Activated CD4-positive, alpha-beta T cell treated with anti-CD3 and anti-CD28 coated beads, Interleukin-2, Interleukin-4, amounts not matched to agents 100 ng/mL and 50 ng/mL, durations not matched to agents 16 hours and 8 hours (primary cell): ENCODE measurements at regions not wholly inside any gene's neighbourhood (a gene's known extent, or its start where the extent isn't known, plus 50 kb on each side); places are given as distances from the start of the nearest gene placed in this dataset.
"Not testable (repeated sequence)": the region's sequence is repeated elsewhere in the genome, so short reads cannot be mapped to it uniquely, and the experiment has no call there.

ENCODE experiments used
- DNase-seq: peaks from one replicate; pipeline ENCODE4 v3.0.0-alpha.2; 2020; ENCODE audit warnings: low spot score

- no peak for DNase-seq
Measured at GRCh38 chr2:34815052-34815741, 1216.1 kb upstream of the FAM98A start.

- no peak for DNase-seq
Measured at GRCh38 chr2:34810456-34810855, 1211.4 kb upstream of the FAM98A start.

DNA sequence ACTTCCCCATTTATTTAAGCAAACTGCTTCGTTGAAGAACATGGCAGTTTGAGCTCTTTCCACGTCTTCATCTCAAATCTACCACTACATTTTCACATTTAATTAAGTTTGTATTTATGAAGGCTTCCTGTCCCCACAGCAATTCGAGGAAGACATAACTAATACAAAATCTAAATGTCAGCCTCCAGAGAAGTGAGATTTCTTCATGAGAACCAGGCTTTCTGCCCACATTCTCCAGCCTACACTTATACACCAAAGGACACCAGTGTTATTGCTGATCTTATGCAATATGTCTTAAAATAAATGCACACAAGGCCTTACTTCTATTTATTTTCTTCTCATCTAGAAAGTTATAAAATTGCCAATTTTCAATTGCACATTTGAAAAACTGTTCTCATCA, 1209.3 kb upstream of the FAM98A start:
- no peak for DNase-seq

DNA sequence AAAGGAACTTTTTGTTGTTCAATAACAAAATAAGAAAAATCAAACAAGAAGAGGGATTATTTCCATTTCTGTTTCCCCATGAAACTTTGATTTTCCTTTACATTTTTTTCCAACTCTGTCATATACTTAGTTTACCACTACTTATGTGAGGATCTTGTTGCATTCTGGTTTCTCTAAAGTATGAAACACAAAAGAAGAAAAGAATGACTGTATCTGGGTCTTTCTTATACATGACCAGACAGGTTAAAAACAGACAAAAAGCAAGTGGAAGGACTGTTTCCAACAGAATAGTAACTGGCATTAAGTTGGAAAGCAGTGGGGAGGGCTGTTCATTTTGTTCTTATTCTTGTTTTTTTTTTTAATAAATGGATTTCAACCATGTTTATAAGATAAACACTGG, 1207.8 kb upstream of the FAM98A start:
- DNase-seq: no peak

DNA sequence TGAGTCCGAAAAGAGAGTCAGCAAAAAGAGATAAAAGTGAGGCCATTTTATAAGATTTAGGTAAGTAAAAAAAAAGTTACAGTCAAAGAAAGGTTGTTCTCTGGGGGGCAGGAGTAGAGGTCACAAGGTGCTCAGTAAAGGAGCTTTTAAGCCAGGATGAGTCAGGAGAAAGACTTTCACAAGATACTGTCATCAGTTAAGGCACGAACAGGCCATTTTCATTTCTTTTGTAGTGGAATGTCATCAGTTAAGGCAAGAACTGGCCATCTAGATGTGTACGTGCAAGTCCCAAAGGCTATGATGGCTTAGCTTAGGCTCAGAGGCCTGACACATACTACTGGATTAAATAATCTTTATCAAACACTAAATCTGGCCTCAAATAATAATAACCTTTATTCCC, 1207.3 kb upstream of the FAM98A start:
- no peak for DNase-seq

DNA sequence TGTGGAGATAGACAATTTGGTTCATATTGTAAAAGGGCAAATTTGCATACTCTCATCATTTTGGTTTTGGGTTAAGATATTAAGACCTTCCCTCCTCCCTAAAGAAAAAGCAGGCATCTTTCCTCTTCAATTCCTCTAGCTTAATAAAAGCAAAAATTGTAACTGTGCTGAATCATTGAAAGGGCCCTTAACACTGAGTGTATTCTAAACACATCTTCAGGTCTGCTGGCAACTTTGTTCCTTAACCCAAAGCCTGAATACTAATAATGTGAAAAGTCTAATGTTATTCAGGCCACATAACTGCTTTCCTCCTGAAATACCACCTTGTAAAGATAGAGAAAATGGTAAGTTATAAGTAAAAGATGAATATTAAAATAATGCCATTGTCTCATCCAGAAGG, 1200.5 kb upstream of the FAM98A start:
- DNase-seq: no peak

DNA sequence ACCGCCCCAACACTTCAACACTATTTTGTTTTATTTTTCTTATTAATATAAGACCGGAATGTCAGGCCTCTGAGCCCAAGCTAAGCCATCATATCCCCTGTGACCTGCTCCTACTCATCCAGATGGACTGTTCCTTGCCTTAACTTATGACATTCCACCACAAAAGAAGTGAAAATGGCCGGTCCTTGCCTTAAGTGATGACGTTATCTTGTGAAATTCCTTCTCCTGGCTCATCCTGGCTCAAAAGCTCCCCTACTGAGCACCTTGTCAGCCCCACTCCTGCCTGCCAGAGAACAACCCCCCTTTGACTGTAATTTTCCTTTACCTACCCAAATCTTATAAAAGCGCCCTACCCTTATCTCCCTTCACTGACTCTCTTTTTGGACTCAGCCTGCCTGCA, 1196.5 kb upstream of the FAM98A start:
- DNase-seq: not testable (repeated sequence)

DNA sequence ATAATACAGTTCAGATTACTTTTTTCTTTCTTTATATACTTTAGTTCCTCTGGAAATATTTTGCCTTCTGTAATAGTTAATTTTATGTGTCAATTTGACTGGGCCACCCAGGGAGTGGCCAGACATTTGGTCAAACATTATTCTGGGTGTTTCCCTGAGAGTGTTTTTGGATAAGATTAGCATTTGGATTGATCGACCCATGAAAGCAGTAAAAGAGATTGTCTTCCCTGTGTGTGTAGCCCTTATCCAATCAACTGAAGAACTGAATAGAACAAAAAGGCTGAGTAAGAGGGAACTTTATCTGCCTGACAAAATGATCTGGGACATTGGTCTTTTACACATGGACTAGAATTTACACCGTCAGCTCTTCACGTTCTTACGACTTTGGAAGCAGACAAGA, 1190.1 kb upstream of the FAM98A start:
- no peak for DNase-seq

GRCh38 chr2:34787341-34787740, 1188.2 kb upstream of the FAM98A start:
- no peak for DNase-seq

- no peak for DNase-seq
Measured at GRCh38 chr2:34785206-34785785, 1186.2 kb upstream of the FAM98A start.

DNA sequence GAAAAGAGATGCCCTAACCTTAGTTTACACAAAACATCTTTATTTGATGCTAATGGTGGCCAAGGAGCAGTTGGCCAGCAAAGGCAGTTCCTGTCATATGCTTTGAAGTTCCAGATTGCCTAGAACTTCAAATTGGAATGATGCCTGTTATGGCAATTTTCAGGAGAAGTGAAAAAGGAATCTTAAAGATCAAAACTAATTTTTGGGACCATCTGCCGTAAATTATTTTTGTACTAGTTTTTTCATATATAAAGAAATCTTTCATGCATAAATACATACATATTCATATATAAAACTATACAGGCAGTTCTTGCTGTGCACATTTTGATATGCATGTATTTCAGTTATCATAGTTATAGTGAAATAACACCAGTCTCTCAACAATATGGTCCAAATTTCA, 1185.6 kb upstream of the FAM98A start:
- no peak for DNase-seq

GRCh38 chr2:34750742-34751141, 1151.6 kb upstream of the FAM98A start:
- not testable (repeated sequence) for DNase-seq

- no peak for DNase-seq
Measured at GRCh38 chr2:34747643-34748042, 1148.5 kb upstream of the FAM98A start.

DNA sequence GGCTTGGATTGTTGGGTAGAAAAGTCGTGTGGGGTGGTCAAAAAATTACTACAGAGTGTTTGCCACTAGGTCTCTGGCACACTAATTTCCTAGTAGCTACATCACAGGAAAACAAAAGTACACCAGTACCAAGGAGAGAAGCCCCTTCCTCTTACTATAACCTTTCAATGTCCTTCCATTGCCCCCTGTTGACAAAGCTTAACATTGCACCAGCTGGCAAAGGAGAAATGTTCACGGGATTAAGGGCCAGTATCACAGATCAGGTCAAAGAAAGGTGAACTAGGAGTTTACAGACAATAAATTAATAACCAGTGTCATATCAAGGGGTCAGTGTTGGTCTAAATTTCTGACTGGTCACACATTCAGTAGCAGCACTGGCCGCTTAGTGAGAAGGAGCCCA, 1139.6 kb upstream of the FAM98A start:
- DNase-seq: no peak

DNA sequence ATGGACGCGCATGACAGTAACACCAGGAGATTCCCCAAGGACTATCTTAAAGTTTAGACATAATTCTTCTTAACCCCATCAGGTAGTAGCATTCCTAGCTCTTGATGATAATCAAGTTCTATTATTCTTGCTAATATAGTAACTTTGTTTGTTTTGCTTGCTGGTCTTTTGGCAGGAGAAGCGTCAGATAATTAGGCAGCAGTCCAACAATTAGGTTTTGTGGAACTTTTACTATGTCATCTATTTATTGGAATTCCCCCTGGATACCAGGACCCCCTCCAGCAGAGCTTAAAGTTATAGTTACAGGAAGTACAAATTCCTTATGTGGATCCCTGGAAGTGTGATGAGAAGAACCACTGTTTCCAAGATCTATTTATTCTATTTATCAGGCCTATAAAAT, 1138.0 kb upstream of the FAM98A start:
- DNase-seq: no peak

- no peak for DNase-seq
Measured at GRCh38 chr2:34736482-34736881, 1137.4 kb upstream of the FAM98A start.

DNA sequence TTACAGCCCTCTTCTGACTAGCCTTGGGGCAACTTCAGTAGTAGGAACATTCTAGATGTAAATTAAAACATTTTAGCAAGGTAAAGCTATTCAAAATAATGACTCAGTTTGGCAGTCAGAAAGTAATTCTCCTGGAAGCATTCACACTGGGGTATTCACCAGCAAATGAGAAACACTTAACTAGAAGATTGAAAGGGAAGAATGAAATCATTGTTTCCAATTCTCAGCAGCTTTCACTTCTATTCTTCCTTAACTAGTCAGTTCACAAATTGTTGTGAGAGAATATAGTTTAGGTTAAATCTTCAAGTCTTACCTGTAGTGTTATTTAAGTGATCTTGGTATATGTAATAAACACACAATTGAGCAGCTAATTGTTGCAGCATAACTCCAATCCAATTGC, 1135.6 kb upstream of the FAM98A start:
- no peak for DNase-seq

DNA sequence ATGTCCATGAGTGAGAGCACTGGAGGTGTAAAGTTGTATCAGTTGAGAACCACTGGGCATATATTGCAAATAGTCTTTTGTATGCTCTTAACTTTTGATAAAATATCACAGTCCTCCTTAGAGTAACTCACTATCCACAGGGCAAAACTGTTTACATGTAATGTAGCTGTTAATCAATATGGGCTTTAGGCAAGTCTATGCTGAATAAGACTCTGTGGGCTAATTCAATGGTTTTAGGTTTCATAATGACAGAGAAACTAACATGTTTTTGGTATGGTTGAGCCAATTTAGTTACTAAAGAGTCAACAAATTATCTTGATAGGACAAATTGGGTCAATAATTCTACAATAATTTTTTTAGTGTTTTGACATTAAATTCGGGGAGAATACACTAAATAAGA, 1134.9 kb upstream of the FAM98A start:
- DNase-seq: no peak

DNA sequence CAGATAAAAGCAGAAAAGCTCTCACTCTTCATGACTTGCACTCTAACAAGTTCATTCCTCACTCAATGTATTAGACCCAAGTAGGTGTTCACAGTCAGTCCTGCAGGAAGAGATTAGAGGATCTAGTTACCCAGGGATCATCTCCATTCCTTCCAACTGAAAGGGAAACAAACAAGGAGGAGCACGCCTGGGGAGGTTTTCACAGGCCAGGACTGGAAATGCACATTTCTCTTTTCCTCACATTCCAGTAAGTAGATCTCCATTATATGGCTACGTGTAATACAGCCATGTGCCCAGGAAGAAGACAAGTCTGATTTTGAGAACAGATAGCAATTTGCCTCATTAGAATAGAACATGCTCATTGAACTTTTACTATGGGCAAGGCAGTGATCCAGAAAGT, 1132.2 kb upstream of the FAM98A start:
- DNase-seq: no peak

DNA sequence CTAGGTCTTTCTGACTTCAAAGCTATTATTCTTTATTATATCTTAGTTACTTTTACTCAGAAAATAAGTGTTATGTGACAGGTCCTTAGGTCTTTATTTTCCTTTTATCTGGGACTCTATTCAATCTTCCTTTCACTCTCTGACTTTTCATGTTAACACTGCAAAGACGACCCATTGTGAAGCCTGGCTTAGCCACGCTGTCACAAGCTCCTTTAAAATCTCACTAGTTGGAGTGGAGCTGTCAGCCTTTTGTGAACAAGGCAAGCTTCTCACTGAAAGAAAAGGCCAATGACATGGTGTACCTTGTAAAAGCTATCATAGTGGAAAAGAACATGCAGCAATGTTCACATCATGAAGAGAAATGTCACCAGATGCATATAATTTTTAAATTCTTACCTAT, 1130.7 kb upstream of the FAM98A start:
- DNase-seq: no peak

GRCh38 chr2:34724107-34724506, 1125.0 kb upstream of the FAM98A start:
- no peak for DNase-seq

GRCh38 chr2:34723683-34724082, 1124.6 kb upstream of the FAM98A start:
- no peak for DNase-seq

- DNase-seq: no peak
Measured at GRCh38 chr2:34719206-34719605, 1120.1 kb upstream of the FAM98A start.

- no peak for DNase-seq
Measured at GRCh38 chr2:34705551-34706247, 1106.6 kb upstream of the FAM98A start.
